Loucy (cell line): ENCODE measurements at regions not wholly inside any gene's neighbourhood (a gene's known extent, or its start where the extent isn't known, plus 50 kb on each side); places are given as distances from the start of the nearest gene placed in this dataset.

Experiments used
- CTCF ChIP-seq: fragments of 200-600 bp; sonication (generic); conservative IDR thresholded peaks from 2 replicates; pipeline ENCODE4 v1.5.1; 2014; ENCODE audit warnings: mild to moderate bottlenecking, antibody characterized with exemption, low read length
- EZH2phosphoT487 ChIP-seq: fragments of 200-600 bp; IDR thresholded peaks from 2 replicates; pipeline ENCODE4 v1.6.1; 2018; ENCODE audit warnings: antibody characterized with exemption, mild to moderate bottlenecking, moderate library complexity, borderline replicate concordance

- TF ChIP-seq CTCF (no peak), EZH2phosphoT487 (no peak)
Measured at GRCh38 chr11:115656669-115657068, 152.5 kb upstream of the CADM1 start.
